GM19240 (cell line): ENCODE measurements at regions not wholly inside any gene's neighbourhood (a gene's known extent, or its start where the extent isn't known, plus 50 kb on each side); places are given as distances from the start of the nearest gene placed in this dataset.

ENCODE experiments used
- DNase-seq: peaks from one replicate; pipeline ENCODE4 v3.0.0; 2011; ENCODE audit warnings: low spot score; ENCODE audit not compliant: insufficient read length

- DNase-seq, result no peak
These were observed 122.7 kb upstream of the THBS1 start for GRCh38 chr15:39458131-39458530.

- DNase-seq, result no peak
These were observed 121.3 kb upstream of the THBS1 start for GRCh38 chr15:39459548-39459947.

GRCh38 chr15:39460748-39461147 is 120.1 kb upstream of the THBS1 start:
- no peak for DNase-seq

GRCh38 chr15:39461536-39462130 is 119.2 kb upstream of the THBS1 start:
- DNase-seq, result no peak

GRCh38 chr15:39462691-39463090 is 118.2 kb upstream of the THBS1 start:
- DNase-seq, result no peak

- DNase-seq, result no peak
These were observed 114.8 kb upstream of the THBS1 start for GRCh38 chr15:39465843-39466749.

GRCh38 chr15:39466750-39467105 is 114.2 kb upstream of the THBS1 start:
- no peak for DNase-seq

GRCh38 chr15:39468331-39468730 is 112.5 kb upstream of the THBS1 start:
- DNase-seq, result no peak

GRCh38 chr15:39468828-39469227 is 112.1 kb upstream of the THBS1 start:
- no peak for DNase-seq

- DNase-seq, result no peak
These were observed 108.9 kb upstream of the THBS1 start for GRCh38 chr15:39471785-39472574.

- no peak for DNase-seq
These were observed 108.1 kb upstream of the THBS1 start for GRCh38 chr15:39472621-39473297.

GRCh38 chr15:39473298-39473947 is 107.5 kb upstream of the THBS1 start:
- no peak for DNase-seq

- no peak for DNase-seq
These were observed 106.2 kb upstream of the THBS1 start for GRCh38 chr15:39474657-39475056.

- no peak for DNase-seq
These were observed 101.9 kb upstream of the THBS1 start for GRCh38 chr15:39478996-39479395.

- DNase-seq, result no peak
These were observed 101.0 kb upstream of the THBS1 start for GRCh38 chr15:39479911-39480310.

- no peak for DNase-seq
These were observed 98.4 kb upstream of the THBS1 start for GRCh38 chr15:39482459-39482858.

- DNase-seq, result no peak
These were observed 94.0 kb upstream of the THBS1 start for GRCh38 chr15:39486621-39487457.

GRCh38 chr15:39487458-39487735 is 93.5 kb upstream of the THBS1 start:
- no peak for DNase-seq

- no peak for DNase-seq
These were observed 92.4 kb upstream of the THBS1 start for GRCh38 chr15:39488516-39488915.

- DNase-seq, result no peak
These were observed 91.9 kb upstream of the THBS1 start for GRCh38 chr15:39488961-39489360.
